ENCODE measurements at regions not wholly inside any gene's neighbourhood (a gene's known extent, or its start where the extent isn't known, plus 50 kb on each side); places are given as distances from the start of the nearest gene placed in this dataset.

DNA sequence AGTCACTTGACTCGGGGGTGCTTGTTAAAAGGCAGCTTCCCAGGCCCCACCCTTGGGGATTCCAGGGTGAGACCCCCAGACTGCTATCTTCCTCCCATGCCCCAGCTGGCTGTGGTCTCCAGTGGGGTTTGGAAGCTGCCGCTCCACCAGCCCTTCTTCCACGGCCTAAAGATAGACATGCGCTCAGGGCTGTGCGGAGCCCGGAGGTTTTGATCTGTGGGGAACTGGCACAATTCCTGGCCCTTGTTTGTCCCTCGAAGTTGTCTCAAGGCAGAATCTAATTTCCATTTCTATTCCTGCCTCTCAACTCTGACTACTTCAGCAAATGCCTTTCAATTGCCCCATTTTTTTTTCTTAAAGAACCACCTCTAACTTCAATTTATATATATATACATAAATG, 120.7 kb upstream of the SRSF6 start:
- TF ChIP-seq, protein P1, sequence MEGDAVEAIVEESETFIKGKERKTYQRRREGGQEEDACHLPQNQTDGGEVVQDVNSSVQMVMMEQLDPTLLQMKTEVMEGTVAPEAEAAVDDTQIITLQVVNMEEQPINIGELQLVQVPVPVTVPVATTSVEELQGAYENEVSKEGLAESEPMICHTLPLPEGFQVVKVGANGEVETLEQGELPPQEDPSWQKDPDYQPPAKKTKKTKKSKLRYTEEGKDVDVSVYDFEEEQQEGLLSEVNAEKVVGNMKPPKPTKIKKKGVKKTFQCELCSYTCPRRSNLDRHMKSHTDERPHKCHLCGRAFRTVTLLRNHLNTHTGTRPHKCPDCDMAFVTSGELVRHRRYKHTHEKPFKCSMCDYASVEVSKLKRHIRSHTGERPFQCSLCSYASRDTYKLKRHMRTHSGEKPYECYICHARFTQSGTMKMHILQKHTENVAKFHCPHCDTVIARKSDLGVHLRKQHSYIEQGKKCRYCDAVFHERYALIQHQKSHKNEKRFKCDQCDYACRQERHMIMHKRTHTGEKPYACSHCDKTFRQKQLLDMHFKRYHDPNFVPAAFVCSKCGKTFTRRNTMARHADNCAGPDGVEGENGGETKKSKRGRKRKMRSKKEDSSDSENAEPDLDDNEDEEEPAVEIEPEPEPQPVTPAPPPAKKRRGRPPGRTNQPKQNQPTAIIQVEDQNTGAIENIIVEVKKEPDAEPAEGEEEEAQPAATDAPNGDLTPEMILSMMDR (IDR thresholded peaks at IDR 0.05), result no peak
- no peak for TF ChIP-seq POLR2A (IDR thresholded peaks at IDR 0.05)

Data from gastroesophageal sphincter (tissue), 3 donors.